ENCODE measurements at regions not wholly inside any gene's neighbourhood (a gene's known extent, or its start where the extent isn't known, plus 50 kb on each side); places are given as distances from the start of the nearest gene placed in this dataset.

DNA sequence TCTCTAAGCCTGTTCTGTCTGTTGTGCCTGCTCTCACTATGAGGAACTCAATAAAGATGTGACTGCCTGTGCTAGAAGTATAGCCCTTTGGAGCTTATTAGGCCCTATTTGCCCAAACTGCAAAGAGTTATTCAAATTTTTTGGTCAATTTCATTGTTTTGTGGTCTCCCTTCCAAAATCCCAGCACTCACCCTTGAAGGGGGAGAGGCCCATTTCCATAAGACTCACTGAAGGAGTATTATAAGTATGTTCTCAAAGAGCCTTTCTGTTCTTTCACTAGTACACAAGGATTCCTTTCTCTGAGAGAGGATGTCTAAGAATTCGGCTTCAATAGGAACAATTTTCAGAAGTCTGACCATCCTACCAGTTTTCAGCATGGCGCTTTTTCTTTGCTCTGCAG, 641.9 kb upstream of the REG3G start:
- no peak for DNase-seq (ENCODE audit: low read depth in 1 of 2, low spot score in 1 of 2)
- Histone ChIP-seq H3K27ac (replicated peaks) (no peak overlapping the region), H3K4me3 (replicated peaks; ENCODE audit: insufficient read depth, low read length) (no peak overlapping the region), H3K27me3 (ENCODE audit: insufficient read depth, poor library complexity, severe bottlenecking) (no peaks in the 10 kb centered on the region)
- no peak for TF ChIP-seq POLR2AphosphoS5 (IDR thresholded peaks at IDR 0.05; ENCODE audit: low read depth)
- TF ChIP-seq GABPA (IDR thresholded peaks at IDR 0.05; ENCODE audit: low read depth): no peak
- TF ChIP-seq, protein P1, sequence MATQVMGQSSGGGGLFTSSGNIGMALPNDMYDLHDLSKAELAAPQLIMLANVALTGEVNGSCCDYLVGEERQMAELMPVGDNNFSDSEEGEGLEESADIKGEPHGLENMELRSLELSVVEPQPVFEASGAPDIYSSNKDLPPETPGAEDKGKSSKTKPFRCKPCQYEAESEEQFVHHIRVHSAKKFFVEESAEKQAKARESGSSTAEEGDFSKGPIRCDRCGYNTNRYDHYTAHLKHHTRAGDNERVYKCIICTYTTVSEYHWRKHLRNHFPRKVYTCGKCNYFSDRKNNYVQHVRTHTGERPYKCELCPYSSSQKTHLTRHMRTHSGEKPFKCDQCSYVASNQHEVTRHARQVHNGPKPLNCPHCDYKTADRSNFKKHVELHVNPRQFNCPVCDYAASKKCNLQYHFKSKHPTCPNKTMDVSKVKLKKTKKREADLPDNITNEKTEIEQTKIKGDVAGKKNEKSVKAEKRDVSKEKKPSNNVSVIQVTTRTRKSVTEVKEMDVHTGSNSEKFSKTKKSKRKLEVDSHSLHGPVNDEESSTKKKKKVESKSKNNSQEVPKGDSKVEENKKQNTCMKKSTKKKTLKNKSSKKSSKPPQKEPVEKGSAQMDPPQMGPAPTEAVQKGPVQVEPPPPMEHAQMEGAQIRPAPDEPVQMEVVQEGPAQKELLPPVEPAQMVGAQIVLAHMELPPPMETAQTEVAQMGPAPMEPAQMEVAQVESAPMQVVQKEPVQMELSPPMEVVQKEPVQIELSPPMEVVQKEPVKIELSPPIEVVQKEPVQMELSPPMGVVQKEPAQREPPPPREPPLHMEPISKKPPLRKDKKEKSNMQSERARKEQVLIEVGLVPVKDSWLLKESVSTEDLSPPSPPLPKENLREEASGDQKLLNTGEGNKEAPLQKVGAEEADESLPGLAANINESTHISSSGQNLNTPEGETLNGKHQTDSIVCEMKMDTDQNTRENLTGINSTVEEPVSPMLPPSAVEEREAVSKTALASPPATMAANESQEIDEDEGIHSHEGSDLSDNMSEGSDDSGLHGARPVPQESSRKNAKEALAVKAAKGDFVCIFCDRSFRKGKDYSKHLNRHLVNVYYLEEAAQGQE (IDR thresholded peaks at IDR 0.05; ENCODE audit: insufficient replicate concordance, low read depth): no peak
- TF ChIP-seq, protein P2, sequence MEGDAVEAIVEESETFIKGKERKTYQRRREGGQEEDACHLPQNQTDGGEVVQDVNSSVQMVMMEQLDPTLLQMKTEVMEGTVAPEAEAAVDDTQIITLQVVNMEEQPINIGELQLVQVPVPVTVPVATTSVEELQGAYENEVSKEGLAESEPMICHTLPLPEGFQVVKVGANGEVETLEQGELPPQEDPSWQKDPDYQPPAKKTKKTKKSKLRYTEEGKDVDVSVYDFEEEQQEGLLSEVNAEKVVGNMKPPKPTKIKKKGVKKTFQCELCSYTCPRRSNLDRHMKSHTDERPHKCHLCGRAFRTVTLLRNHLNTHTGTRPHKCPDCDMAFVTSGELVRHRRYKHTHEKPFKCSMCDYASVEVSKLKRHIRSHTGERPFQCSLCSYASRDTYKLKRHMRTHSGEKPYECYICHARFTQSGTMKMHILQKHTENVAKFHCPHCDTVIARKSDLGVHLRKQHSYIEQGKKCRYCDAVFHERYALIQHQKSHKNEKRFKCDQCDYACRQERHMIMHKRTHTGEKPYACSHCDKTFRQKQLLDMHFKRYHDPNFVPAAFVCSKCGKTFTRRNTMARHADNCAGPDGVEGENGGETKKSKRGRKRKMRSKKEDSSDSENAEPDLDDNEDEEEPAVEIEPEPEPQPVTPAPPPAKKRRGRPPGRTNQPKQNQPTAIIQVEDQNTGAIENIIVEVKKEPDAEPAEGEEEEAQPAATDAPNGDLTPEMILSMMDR (IDR thresholded peaks at IDR 0.05; ENCODE audit: insufficient read depth, low read length): no peak
- TF ChIP-seq SPI1 (IDR thresholded peaks at IDR 0.05; ENCODE audit: borderline replicate concordance, low read depth): no peak

DNA sequence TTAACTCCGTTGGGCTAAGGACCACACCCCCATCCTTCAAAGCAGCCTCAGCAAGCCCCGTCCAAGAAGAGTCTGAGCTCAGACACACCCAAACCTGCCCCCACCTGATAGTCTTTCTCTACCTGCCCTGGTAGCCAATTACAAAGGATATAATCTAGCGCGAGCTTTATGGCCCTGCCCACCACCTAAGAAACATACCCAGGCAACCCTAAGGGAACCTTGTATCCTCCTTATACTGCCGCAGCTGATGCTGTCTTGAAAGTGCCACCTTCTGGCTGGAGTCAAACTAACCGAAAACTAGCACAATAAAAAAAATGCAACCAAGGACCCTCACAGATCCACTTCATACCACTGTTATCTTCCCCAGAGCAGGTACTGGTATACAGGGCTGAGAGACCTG, 628.3 kb upstream of the REG3G start:
- no peak for DNase-seq (ENCODE audit: low read depth in 1 of 2, low spot score in 1 of 2)
- Histone ChIP-seq H3K27me3 (ENCODE audit: insufficient read depth, poor library complexity, severe bottlenecking) (no peaks in the 10 kb centered on the region), H3K27ac (replicated peaks) (no peak overlapping the region), H3K4me3 (replicated peaks; ENCODE audit: insufficient read depth, low read length) (no peak overlapping the region)
- TF ChIP-seq, protein P1 (IDR thresholded peaks at IDR 0.05; ENCODE audit: insufficient replicate concordance, low read depth): no peak
- TF ChIP-seq POLR2AphosphoS5 (IDR thresholded peaks at IDR 0.05; ENCODE audit: low read depth) (no peak), GABPA (IDR thresholded peaks at IDR 0.05; ENCODE audit: low read depth) (no peak), SPI1 (IDR thresholded peaks at IDR 0.05; ENCODE audit: borderline replicate concordance, low read depth) (no peak)
- TF ChIP-seq, protein P2 (IDR thresholded peaks at IDR 0.05; ENCODE audit: insufficient read depth, low read length): no peak

DNA sequence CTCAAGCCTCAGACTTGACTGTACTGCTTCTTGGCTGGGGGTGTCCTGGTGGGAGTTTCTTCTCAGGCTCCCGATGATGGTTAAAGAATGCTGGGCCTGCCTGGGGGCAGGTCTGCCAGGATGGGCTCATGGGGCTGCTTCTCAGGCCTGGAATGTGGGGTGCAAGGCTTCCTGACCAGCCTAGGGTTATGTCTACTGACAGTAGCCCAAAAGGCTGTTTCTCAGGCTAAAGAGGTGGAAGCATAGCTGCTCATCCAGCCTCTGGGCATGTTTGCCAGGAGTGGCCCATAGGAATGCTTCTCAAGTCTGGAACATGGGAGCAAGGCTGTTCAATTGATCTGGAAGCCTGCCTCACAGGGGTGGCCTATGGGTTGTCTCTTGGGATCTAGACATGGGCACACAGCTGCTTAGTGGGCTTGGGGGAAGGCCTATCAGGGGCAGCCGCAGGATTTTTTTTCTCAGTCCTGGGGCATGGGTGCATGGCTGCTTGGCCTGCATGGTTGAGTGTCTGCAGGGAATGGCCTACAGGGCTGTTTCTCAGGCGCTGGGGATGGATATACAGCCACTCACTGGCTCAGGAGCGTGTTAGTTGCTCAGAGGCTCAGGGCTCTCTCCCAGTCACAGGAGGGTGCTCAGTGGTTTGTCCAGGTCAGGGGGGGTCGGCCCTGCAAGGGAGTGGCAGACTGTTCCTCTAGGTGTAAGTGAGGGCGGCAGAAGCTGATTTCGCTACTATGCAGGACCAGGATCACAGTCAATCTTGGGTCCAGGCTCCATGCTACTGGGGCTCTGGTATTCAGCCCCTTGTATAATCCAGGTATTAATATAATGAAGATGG, 617.3 kb upstream of the REG3G start:
- Histone ChIP-seq H3K27ac (replicated peaks) (no peak overlapping the region), H3K4me3 (replicated peaks; ENCODE audit: insufficient read depth, low read length) (no peak overlapping the region), H3K27me3 (ENCODE audit: insufficient read depth, poor library complexity, severe bottlenecking) (no peaks in the 10 kb centered on the region)
- TF ChIP-seq, protein P2 (IDR thresholded peaks at IDR 0.05; ENCODE audit: insufficient read depth, low read length): no peak
- TF ChIP-seq, protein P1 (IDR thresholded peaks at IDR 0.05; ENCODE audit: insufficient replicate concordance, low read depth): no peak
- TF ChIP-seq POLR2AphosphoS5 (IDR thresholded peaks at IDR 0.05; ENCODE audit: low read depth) (no peak), SPI1 (IDR thresholded peaks at IDR 0.05; ENCODE audit: borderline replicate concordance, low read depth) (no peak), GABPA (IDR thresholded peaks at IDR 0.05; ENCODE audit: low read depth) (no peak)
- DNase-seq (ENCODE audit: low read depth in 1 of 2, low spot score in 1 of 2): no peak
